ENCODE measurements at regions not wholly inside any gene's neighbourhood (a gene's known extent, or its start where the extent isn't known, plus 50 kb on each side); places are given as distances from the start of the nearest gene placed in this dataset.

- Histone ChIP-seq H3K36me3 (ENCODE audit: control insufficient read depth, insufficient read depth, low read length) (no peaks in the 10 kb centered on the region), H3K4me3 (ENCODE audit: low read depth, low read length) (no peak overlapping the region), H3K27me3 (replicated peaks; ENCODE audit: control insufficient read depth, insufficient read depth, low read length) (no peaks in the 10 kb centered on the region), H3K9me3 (no peaks in the 10 kb centered on the region), H3K4me1 (no peaks in the 10 kb centered on the region)
- H3K9me3 Mint-ChIP-seq (ENCODE audit: unreplicated experiment), result no peaks in the 10 kb centered on the region
- no peaks in the 10 kb centered on the region for H3K36me3 Mint-ChIP-seq (ENCODE audit: insufficient read depth, unreplicated experiment)
- no peak overlapping the region for H3K27ac Mint-ChIP-seq (ENCODE audit: unreplicated experiment)
- no peak for DNase-seq
- H3K4me1 Mint-ChIP-seq (ENCODE audit: low read depth, unreplicated experiment), result no peaks in the 10 kb centered on the region
- ChIA-PET CTCF (no interaction called here), POLR2A (no interaction called here)
- no TSS peak for BruUV-seq (replicated peaks)
- no peak for TF ChIP-seq CTCF (IDR thresholded peaks at IDR 0.05; ENCODE audit: insufficient read depth in 1 of 2, low read depth in 1 of 2, low read length in 1 of 2, severe bottlenecking in 1 of 2, unreplicated experiment in 1 of 2)
- H3K4me3 Mint-ChIP-seq (ENCODE audit: unreplicated experiment), result no peak overlapping the region
- no peaks in the 10 kb centered on the region for H3K27me3 Mint-ChIP-seq (ENCODE audit: insufficient read depth, unreplicated experiment)
- intact Hi-C loops (cut with micrococcal nuclease; ENCODE audit: unreplicated experiment), result loop anchor here (10.0 kb wide), 1 partner anchor 438 kb away; no protein-coding TSS in a partner anchor
Observed at GRCh38 chrX:108947205-108947604, 210.8 kb upstream of the IRS4 start.

- no peaks in the 10 kb centered on the region for H3K9me3 Mint-ChIP-seq (ENCODE audit: unreplicated experiment)
- H3K9me3 ChIP-seq, result no peaks in the 10 kb centered on the region
- ChIA-PET CTCF (no interaction called here), POLR2A (no interaction called here)
- DNase-seq, result no peak
- no peaks in the 10 kb centered on the region for H3K4me1 ChIP-seq
- H3K27ac Mint-ChIP-seq (ENCODE audit: unreplicated experiment), result no peak overlapping the region
- no peaks in the 10 kb centered on the region for H3K36me3 ChIP-seq (ENCODE audit: control insufficient read depth, insufficient read depth, low read length)
- no peaks in the 10 kb centered on the region for H3K36me3 Mint-ChIP-seq (ENCODE audit: insufficient read depth, unreplicated experiment)
- no peak overlapping the region for H3K4me3 Mint-ChIP-seq (ENCODE audit: unreplicated experiment)
- no peaks in the 10 kb centered on the region for H3K4me1 Mint-ChIP-seq (ENCODE audit: low read depth, unreplicated experiment)
- intact Hi-C loops (cut with micrococcal nuclease; ENCODE audit: unreplicated experiment), result loop anchor here (10.0 kb wide), 1 partner anchor 438 kb away; no protein-coding TSS in a partner anchor
- no peak overlapping the region for H3K4me3 ChIP-seq (ENCODE audit: low read depth, low read length)
- H3K27me3 Mint-ChIP-seq (ENCODE audit: insufficient read depth, unreplicated experiment), result no peaks in the 10 kb centered on the region
- H3K27me3 ChIP-seq (replicated peaks; ENCODE audit: control insufficient read depth, insufficient read depth, low read length), result no peaks in the 10 kb centered on the region
- no TSS peak for BruUV-seq (replicated peaks)
- TF ChIP-seq CTCF (IDR thresholded peaks at IDR 0.05; ENCODE audit: insufficient read depth in 1 of 2, low read depth in 1 of 2, low read length in 1 of 2, severe bottlenecking in 1 of 2, unreplicated experiment in 1 of 2), result no peak
Observed at GRCh38 chrX:108946531-108946930, 210.2 kb upstream of the IRS4 start.

GRCh38 chrX:108945883-108946523, 209.6 kb upstream of the IRS4 start:
- intact Hi-C loops (cut with micrococcal nuclease; ENCODE audit: unreplicated experiment), result loop anchor here (10.0 kb wide), 1 partner anchor 439 kb away; no protein-coding TSS in a partner anchor
- BruUV-seq (replicated peaks), result no TSS peak
- Mint-ChIP-seq H3K4me3 (ENCODE audit: unreplicated experiment) (no peak overlapping the region), H3K27ac (ENCODE audit: unreplicated experiment) (no peak overlapping the region), H3K9me3 (ENCODE audit: unreplicated experiment) (no peaks in the 10 kb centered on the region), H3K36me3 (ENCODE audit: insufficient read depth, unreplicated experiment) (no peaks in the 10 kb centered on the region), H3K4me1 (ENCODE audit: low read depth, unreplicated experiment) (no peaks in the 10 kb centered on the region), H3K27me3 (ENCODE audit: insufficient read depth, unreplicated experiment) (no peaks in the 10 kb centered on the region)
- H3K9me3 ChIP-seq, result no peaks in the 10 kb centered on the region
- H3K27me3 ChIP-seq (replicated peaks; ENCODE audit: control insufficient read depth, insufficient read depth, low read length), result no peaks in the 10 kb centered on the region
- ChIA-PET POLR2A (no interaction called here), CTCF (no interaction called here)
- no peak for TF ChIP-seq CTCF (IDR thresholded peaks at IDR 0.05; ENCODE audit: insufficient read depth in 1 of 2, low read depth in 1 of 2, low read length in 1 of 2, severe bottlenecking in 1 of 2, unreplicated experiment in 1 of 2)
- no peaks in the 10 kb centered on the region for H3K36me3 ChIP-seq (ENCODE audit: control insufficient read depth, insufficient read depth, low read length)
- H3K4me3 ChIP-seq (ENCODE audit: low read depth, low read length), result no peak overlapping the region
- no peaks in the 10 kb centered on the region for H3K4me1 ChIP-seq
- no peak for DNase-seq

All from Caco-2 (cell line).